NT2/D1 (cell line): ENCODE measurements at regions not wholly inside any gene's neighbourhood (a gene's known extent, or its start where the extent isn't known, plus 50 kb on each side); places are given as distances from the start of the nearest gene placed in this dataset.
"Not testable (repeated sequence)": the region's sequence is repeated elsewhere in the genome, so short reads cannot be mapped to it uniquely, and the experiment has no call there.

Experiments
- DNase-seq: peaks from one replicate; pipeline ENCODE4 v3.0.0-alpha.2; 2011; ENCODE audit warnings: low read depth, low spot score
- H3K27me3 ChIP-seq: 2 replicates; pipeline ENCODE4 v1.6.0; 2011; ENCODE audit warnings: mild to moderate bottlenecking; ENCODE audit not compliant: insufficient read length, insufficient read depth
- H3K36me3 ChIP-seq: 2 replicates; pipeline ENCODE4 v1.6.1; 2011; ENCODE audit warnings: mild to moderate bottlenecking, low read length, mixed read lengths; ENCODE audit not compliant: insufficient read depth, insufficient read length
- H3K4me1 ChIP-seq: 2 replicates; pipeline ENCODE4 v1.5.1; 2011; ENCODE audit not compliant: insufficient read depth, insufficient read length
- H3K4me3 ChIP-seq: 2 replicates; pipeline ENCODE4 v1.5.1; 2011; ENCODE audit warnings: low read depth; ENCODE audit not compliant: insufficient read length
- H3K9ac ChIP-seq: 2 replicates; pipeline ENCODE4 v1.6.0; 2011; ENCODE audit warnings: low read depth; ENCODE audit not compliant: insufficient read length
- H3K9me3 ChIP-seq: 2 replicates; pipeline ENCODE4 v1.5.1; 2011; ENCODE audit warnings: mild to moderate bottlenecking, low read length; ENCODE audit not compliant: insufficient read depth
- SUZ12 ChIP-seq: IDR thresholded peaks from 2 replicates; pipeline ENCODE4 v1.6.1; 2011; ENCODE audit not compliant: insufficient read length, insufficient read depth; ENCODE audit errors: extremely low read depth
- YY1 ChIP-seq: IDR thresholded peaks from 2 replicates; pipeline ENCODE4 v1.6.1; 2011; ENCODE audit not compliant: insufficient read length, insufficient read depth
- ZNF274 ChIP-seq: IDR thresholded peaks from 2 replicates; pipeline ENCODE4 v1.6.1; 2011; ENCODE audit warnings: mild to moderate bottlenecking, low read depth, low read length

DNA sequence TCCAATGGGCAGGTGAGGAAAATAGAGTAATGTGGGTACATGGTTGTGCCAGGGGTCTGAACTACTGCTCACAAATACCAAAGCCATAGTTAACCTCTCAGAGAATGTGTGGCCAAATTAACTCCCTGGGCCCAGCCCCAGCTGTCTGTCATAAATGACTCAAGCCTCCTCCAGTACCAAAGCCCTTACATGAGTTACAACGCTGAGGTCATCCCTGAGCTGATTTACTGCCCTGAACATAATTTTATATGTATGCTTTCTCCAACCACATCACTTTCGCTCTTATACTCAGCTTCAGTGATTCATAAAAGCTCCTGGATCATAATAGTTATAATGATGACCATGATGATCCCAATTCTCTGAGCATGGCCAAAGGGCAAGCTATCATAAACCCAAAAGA, 283.9 kb downstream of the NKX6-1 start:
- no peaks in the 10 kb centered on the region for H3K4me1 ChIP-seq
- no peaks in the 10 kb centered on the region for H3K36me3 ChIP-seq
- TF ChIP-seq SUZ12, result no peak
- H3K27me3 ChIP-seq, result no peaks in the 10 kb centered on the region
- DNase-seq, result no peak
- no peak overlapping the region for H3K4me3 ChIP-seq
- H3K9ac ChIP-seq, result no peak overlapping the region
- no peaks in the 10 kb centered on the region for H3K9me3 ChIP-seq

DNA sequence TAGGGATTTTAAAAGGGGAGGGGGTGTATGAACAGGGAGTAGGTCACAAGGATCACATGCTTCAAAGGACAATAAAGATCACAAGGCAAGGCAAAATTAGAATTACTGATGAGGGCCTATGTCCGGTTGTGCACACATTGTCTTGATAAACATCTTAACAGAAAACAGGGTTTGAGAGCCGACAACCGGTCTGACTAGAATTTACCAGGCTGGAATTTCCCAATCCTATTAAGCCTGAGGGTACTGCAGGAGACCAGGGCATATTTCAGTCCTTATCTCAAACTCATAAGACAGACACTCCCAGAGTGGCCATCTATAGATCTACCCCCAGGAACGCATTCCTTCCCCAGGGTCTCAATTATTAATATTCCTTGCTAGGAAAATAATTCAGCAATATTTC, 292.9 kb downstream of the NKX6-1 start:
- H3K9ac ChIP-seq, H3K27me3 ChIP-seq, DNase-seq, H3K36me3 ChIP-seq, H3K9me3 ChIP-seq, H3K4me3 ChIP-seq, H3K4me1 ChIP-seq: not testable (repeated sequence)

DNA sequence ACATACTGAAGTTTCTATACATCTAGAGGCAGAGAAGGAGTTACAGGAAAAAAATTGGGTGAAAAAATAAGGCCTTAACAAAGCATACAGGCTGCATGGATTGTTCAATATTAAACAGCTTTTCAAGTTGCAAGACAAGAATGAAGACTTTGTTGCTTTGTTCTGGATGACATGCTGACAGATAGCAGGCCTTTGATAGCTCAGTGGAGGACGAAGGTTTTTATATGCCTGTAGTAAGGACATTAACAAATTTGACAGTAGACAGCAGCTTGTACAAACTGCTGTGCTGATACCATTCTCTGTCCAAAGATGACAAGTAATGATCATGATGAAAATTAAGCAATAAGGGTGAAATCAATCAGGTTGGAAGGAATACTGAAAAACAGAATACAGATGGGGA, 309.9 kb downstream of the NKX6-1 start:
- no peaks in the 10 kb centered on the region for H3K27me3 ChIP-seq
- DNase-seq, result no peak
- H3K4me3 ChIP-seq, result no peak overlapping the region
- no peak for TF ChIP-seq ZNF274
- TF ChIP-seq YY1, result no peak
- TF ChIP-seq SUZ12, result no peak
- H3K9ac ChIP-seq, result no peak overlapping the region
- H3K4me1 ChIP-seq, result no peaks in the 10 kb centered on the region
- H3K36me3 ChIP-seq, result no peaks in the 10 kb centered on the region
- no peaks in the 10 kb centered on the region for H3K9me3 ChIP-seq

DNA sequence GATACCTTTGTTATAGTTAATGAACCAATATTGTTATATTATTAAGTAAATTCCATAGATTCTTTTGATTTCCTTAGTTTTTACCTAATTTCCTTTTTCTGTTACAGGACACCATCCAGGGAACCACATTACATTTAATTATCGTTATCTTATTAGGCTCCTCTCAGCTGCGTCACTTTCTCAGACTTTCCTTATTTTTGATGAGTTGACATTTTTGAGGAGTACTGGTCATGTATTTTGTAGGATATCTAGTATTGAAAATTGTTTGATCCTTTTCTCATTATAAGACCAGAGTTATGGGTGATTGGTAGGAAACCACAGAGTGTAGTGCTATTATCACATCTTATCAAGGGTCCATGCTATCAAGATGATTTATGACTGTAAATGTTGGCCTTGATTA, 319.7 kb downstream of the NKX6-1 start:
- Histone ChIP-seq H3K9me3 (no peaks in the 10 kb centered on the region), H3K27me3 (no peaks in the 10 kb centered on the region), H3K4me1 (no peaks in the 10 kb centered on the region), H3K36me3 (no peaks in the 10 kb centered on the region), H3K9ac (no peak overlapping the region), H3K4me3 (no peak overlapping the region)
- TF ChIP-seq YY1 (no peak), ZNF274 (no peak)
- no peak for DNase-seq

DNA sequence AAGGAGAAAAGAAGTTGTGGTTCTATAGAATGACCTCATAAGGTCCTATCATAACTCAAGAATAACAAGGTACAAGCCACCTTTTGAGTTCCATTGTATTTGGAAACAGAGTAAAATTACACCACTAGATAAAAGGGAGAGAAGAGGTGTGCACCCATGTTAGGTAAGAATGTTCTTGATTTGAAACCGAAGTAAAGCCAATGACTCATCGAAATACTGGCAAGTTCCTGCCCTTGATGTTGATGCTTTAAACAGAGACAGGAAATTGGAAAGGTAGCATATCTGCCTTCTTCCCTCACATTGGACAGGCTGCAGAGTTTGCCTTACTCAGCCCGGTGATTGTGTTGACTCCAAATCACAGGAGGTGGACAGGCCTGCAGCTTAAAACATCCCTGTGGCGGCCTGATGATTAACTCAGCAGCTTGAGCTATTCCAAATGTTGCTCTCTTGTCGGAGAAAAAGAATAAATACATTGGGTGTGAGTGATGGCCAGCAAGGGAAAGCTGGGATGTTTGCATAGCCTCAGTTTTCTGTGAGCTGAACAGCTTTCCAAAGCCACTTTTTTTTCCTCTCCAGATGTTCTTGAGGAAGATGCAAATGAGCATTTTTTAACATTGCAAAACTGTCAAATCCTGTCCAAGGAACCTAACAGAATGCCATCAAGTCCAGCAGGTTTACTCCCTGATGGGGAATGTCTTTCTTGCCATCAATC, 321.1 kb downstream of the NKX6-1 start:
- no peaks in the 10 kb centered on the region for H3K27me3 ChIP-seq
- H3K9me3 ChIP-seq, result no peaks in the 10 kb centered on the region
- no peaks in the 10 kb centered on the region for H3K4me1 ChIP-seq
- H3K36me3 ChIP-seq, result no peaks in the 10 kb centered on the region
- H3K9ac ChIP-seq, result no peak overlapping the region
- no peak for TF ChIP-seq SUZ12
- TF ChIP-seq YY1, result no peak
- TF ChIP-seq ZNF274, result no peak
- no peak for DNase-seq
- H3K4me3 ChIP-seq, result no peak overlapping the region

DNA sequence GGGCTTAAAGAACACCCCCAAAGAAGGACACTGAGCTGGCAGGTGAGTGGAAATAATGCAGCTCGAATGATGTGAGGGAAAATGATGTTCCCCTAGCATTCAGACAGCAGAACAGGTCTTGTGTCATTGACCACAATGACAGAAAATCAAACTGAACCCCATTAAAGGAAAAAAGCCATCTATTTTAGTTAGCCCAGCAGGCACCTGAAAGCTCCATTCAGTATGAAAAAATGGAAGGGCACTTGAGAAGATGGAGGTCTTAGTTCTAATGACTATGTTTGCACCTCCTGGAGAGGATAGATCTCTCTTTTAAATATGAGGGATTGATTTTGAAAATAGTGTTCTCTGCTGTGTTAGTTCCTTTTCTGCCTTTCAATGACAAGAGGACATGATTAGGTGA, 323.1 kb downstream of the NKX6-1 start:
- H3K4me1 ChIP-seq, result no peaks in the 10 kb centered on the region
- TF ChIP-seq SUZ12, result no peak
- TF ChIP-seq ZNF274, result no peak
- no peak for TF ChIP-seq YY1
- H3K4me3 ChIP-seq, result no peak overlapping the region
- H3K27me3 ChIP-seq, result no peaks in the 10 kb centered on the region
- no peaks in the 10 kb centered on the region for H3K36me3 ChIP-seq
- H3K9me3 ChIP-seq, result no peaks in the 10 kb centered on the region
- no peak for DNase-seq
- no peak overlapping the region for H3K9ac ChIP-seq

DNA sequence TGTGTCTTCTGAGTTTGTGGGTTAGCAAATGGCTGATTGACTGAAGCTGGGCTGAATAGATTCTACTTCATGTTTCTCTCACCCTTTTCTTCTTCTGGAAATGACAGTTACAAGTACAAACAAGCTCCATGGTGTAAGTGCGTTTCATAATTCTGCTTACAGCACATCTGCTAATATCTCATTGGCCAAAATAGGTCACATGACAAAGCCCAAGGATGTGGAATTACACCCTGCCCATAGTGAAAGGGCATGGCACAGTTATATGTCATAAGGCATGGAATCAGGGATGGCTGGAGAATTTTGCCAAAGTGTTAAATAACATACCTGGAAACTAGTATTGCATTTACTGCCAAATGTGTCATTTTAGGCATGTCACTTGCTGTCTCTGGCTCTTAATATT, 327.2 kb downstream of the NKX6-1 start:
- H3K36me3 ChIP-seq, result no peaks in the 10 kb centered on the region
- no peak for DNase-seq
- H3K4me3 ChIP-seq, result no peak overlapping the region
- no peaks in the 10 kb centered on the region for H3K9me3 ChIP-seq
- no peak overlapping the region for H3K9ac ChIP-seq
- no peak for TF ChIP-seq SUZ12
- no peak for TF ChIP-seq ZNF274
- TF ChIP-seq YY1, result no peak
- H3K4me1 ChIP-seq, result no peaks in the 10 kb centered on the region
- H3K27me3 ChIP-seq, result no peaks in the 10 kb centered on the region

DNA sequence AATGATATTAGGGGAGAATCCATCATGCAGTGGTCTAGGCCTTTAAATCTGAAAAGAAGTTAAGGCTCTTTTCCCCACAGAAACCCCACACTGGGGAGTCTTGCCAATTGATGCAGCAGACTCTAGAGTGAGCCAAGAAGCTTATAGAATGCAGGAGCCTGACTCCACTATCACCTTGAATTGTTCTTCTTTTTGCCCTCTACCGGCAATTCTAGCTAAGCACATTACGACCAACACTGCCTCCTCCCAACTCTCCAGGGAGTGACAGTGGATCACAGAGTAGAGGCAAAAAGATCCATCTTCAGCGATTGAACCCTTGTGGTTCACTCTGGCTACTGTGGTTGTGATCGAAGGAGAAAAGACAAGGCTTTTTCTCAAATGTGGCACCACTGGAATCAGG, 331.5 kb downstream of the NKX6-1 start:
- Histone ChIP-seq H3K4me1 (no peaks in the 10 kb centered on the region), H3K9me3 (no peaks in the 10 kb centered on the region), H3K27me3 (no peaks in the 10 kb centered on the region), H3K4me3 (no peak overlapping the region), H3K36me3 (no peaks in the 10 kb centered on the region), H3K9ac (no peak overlapping the region)
- no peak for TF ChIP-seq YY1
- TF ChIP-seq SUZ12, result no peak
- TF ChIP-seq ZNF274, result no peak
- DNase-seq, result no peak
